ENCODE measurements at regions not wholly inside any gene's neighbourhood (a gene's known extent, or its start where the extent isn't known, plus 50 kb on each side); places are given as distances from the start of the nearest gene placed in this dataset.

DNA sequence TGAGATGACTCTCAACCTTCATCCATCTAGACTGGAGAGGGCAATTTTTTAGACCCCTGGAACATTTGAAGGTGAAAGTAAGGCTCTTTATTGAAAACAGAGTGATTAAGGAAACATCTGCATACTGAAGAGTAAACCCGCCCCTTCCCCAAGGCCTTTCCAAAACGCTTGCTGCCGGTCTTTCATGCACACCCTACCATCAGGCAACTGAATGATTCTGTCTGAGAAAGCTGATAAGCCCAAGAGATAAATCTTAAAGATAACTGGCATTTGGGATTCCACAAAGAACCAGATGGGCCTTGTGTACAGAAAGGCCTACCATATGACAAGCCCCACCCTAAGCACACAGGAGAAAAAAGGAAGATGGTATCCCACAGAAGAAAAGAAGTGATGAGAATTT, 54.4 kb upstream of the PIK3R1 start:
- no peak for DNase-seq

DNA sequence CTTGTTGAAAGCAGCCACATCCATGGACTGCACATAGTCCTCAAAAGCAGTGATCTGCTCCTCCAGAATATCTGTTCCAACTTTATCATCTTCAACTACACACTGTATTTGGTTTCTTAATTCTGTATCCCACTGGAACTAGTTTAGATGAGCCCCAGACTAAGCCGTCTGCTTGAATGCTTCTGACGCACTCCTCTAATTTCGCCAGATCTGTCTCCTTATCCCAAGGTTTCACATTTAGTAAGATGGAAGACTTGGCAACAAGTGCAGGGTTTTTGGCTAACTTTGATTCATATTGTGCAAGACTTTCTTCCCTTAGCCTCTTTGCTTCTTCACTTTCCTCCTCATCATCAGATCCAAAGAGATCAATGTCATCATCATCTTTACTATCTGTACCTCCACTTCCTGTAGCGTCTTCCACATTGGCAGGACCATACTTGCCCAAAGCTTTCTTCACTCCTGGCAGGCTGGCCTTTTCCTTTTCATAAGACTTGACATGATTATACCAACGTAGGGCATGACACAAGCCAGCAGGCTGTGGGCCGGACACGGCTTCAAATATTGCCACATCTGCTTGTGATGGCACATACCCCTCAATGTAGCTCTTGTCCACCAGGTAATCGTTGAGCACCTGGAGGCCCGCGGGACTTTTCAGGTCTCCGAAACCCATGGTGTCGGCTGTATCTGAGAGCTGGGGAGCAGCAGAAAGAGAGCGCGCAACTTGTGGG, 56.2 kb upstream of the PIK3R1 start:
- no peak for DNase-seq

DNA sequence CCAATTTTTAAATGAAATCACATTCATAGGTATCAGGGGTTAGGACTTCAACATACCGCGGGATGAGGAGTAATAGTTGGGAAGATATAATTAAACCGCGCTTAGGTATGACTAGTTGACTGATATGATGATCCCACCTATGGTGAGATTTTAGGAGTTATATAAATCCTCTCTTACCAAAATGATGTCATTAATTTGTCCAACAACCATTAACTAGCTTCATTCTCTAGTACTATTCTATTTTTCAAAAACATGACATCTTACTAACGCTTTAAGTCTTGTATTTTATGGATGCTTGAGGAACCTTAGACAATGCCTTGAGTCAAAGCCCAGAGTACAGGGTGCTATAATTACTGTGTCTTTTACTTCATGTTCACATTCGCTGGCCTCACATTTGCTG, 59.6 kb upstream of the PIK3R1 start:
- no peak for DNase-seq

DNA sequence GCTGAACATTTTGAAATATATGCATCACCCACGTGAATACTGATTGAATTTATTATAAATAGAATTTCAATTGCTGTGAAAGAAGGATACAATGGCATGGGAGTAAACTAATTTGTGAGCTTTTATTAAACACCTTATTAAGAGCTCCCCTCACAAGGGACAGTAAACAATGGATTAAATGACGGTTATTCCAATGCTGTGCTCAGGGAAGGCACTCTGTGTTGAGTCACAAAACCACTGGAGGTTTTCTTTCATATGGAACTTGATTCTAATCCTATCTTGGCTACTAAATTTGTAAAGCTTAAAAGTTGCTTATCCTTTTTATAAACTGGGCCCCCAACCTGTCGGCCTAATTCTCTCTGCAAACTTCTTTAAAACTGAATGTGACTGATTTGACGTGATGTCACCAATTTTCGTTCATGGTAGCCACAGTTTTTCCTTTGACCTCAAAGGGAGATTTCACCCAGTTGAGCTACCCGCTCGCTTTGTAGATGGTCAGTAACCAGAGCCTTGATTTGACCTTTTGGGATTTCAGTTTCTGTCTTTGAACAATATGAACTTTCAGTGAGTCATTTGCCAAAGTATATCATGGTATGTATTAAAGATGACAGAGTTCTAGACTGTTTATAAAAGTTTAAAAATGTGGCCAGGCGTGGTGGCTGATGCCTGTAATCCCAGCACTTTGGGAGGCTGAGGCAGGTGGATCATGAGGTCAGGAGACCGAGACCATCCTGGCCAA, 61.3 kb upstream of the PIK3R1 start:
- no peak for DNase-seq

DNA sequence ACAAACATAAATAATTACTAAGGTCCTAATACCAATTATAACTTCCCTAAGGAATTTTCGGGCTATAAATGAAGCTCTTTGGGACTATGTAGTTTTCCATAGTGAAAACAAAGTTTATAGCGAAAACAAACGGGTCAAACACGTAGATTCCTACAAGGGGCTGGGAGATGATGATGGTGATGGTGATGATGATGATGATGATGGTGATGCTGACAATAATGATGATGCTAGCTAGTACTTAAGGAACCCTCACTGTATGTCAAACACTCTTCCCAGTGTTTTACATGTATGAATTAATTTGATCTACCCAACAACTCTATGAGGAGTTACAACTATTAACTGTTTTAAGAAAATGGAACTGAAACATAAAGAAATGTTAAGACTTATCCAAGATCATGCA, 63.7 kb upstream of the PIK3R1 start:
- no peak for DNase-seq

DNA sequence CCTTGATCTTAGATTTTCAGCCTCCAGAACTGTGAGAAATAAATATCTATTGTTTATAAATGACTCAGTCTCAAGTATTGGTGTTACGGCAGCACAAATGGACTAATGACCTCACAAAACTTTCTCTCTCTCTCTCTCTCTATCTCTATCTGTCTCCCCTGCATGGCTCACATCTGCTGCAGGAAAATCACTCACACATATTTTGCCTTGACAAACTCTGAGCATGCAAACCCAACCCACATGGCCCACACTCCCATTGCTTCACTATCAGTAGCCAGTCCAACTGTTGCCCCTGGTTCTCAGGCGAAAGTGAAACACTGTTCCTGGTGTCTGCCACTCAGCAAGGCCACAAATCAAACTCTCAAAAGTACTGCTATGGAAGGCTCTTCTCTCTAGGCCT, 66.4 kb upstream of the PIK3R1 start:
- no peak for DNase-seq

DNA sequence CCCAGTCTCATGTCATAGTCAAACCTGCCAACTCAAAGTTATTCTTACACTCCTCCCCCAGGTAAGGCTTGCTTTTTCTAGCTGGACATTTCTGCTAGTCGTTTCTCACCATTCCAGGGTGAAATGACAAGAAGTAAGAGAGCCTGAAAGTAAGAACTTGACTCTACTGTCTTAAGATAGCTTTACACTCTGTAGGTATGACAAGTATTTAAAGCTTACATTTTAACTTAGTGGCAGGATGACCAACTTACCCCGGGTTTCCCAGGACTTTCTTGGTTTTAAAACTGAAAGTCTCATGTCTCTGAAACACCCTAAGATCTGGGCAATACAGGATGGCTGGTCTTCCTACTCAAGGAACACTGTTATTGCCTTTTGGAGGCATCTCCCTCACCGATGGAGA, 67.5 kb upstream of the PIK3R1 start:
- DNase-seq = no peak

DNA sequence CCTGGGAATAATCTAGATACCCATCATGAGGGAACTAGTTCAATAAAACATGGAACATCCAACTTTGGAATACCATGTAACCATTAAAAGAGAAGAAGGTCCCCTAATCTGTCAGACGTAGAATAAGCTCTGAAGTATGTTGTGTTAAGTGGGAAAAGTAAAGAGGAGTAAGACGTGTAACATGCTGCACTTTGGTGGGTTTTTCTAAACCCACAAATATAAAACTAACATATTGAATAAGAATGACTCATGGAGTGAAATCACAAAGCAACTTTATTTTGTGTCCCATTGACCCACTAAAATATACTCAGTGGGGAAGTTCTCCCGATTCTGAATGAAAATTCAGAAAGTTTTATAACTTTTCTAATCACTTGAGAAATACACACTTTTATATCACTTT, 67.9 kb upstream of the PIK3R1 start:
- no peak for DNase-seq

DNA sequence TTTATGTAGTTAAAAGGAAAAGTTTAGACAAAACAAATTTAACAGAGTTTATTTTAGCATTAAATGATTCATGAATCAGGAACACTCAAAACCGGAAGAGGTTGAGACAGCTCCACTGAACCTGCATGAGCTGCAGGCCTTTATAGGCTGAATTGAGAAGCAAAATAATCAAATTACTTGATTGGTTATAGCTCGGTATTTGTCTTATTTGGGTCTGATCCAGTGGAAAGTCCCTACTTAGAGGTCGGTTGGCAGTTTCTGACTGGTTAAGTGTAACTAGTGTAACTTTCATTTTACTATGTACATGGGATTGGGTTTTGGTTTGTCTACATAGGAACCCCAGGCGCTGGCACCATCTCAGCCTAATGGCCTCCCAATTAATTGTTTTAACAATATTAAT, 74.1 kb upstream of the PIK3R1 start:
- DNase-seq = no peak

DNA sequence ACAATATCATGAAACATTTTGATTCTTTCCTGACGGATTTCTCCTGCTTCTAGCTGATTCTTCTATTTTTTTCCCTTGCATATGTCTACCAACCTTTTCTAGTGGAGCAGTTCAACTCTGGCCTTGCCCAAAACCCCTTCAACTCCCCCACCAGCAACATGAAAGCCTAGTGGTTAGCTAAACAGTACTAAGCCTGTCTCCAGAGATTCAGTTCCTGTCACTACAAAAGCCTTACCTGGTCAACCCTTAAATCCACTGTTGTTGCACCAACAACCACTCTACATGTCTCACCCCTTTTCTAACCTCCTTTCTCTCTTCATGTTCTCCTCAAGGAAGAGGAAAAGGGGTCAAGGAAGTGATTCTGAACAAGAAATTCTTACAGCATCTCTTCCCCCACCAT, 74.8 kb upstream of the PIK3R1 start:
- DNase-seq = no peak

DNA sequence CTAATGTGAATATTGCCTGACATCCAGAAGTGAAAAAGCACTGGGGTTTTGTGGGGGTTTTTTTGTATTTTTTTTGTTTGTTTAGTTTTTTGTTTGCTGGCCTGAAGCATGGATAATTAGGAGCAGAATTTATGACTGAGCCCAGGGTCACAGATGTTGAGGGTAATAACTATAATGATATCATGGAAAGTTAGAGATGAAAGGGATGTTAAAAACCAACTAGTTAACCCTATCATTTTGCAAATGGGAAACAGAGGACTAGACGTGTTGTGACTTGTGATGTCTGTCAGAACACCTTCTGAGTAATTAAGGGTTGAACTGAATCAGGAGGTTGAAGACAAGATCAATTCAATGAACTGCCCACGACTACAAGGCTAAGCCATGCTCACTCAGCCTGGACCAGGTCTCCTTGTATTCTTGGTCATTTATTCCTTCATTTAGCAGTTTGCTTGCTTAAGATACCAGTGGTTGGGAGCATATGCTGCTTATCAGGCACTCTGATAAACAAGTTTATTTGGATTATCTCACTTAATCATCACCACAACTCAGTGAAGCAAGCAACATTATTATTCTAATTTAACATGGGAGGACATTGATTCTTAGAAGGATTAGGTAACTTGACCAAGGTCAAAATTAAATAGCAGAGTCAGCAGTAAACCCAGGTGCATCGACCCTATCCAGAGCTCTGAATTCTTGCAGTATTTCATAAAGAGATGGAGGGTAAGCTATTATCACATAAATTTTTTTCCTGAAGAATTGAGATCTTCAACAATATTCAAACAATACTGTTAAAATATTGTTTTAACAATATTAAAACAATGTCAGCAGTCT, 75.7 kb upstream of the PIK3R1 start:
- DNase-seq = no peak

DNA sequence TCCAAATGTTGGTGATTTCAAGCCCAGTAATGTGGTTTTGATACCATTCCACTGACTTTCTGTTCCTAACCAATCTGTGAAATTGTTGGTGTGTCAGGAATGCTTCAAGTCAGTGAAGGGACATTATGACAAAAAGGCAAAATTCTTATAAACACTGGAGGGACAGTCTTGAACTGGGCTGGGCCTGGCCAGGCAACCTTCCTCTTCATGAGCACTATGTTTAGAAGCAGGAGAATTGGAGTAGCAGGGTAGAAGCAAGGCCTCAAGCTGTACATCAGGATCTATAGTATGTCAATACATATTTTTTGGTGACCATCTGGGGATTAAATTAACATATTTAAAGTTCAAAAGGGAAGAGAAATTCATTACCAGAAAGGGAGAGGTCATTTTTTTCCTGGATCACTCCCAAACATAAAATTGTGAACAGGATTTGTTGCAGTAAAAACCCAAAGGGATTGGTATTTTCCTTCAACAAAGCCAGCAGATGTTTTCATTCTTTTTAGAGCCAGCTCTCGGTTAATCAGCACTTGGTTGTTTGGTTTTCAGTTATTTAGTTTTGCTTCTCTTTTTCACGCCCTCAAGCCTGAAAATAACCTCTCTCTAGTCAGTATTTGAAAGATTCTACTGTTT, 77.9 kb upstream of the PIK3R1 start:
- DNase-seq = peak; percentile 43

DNA sequence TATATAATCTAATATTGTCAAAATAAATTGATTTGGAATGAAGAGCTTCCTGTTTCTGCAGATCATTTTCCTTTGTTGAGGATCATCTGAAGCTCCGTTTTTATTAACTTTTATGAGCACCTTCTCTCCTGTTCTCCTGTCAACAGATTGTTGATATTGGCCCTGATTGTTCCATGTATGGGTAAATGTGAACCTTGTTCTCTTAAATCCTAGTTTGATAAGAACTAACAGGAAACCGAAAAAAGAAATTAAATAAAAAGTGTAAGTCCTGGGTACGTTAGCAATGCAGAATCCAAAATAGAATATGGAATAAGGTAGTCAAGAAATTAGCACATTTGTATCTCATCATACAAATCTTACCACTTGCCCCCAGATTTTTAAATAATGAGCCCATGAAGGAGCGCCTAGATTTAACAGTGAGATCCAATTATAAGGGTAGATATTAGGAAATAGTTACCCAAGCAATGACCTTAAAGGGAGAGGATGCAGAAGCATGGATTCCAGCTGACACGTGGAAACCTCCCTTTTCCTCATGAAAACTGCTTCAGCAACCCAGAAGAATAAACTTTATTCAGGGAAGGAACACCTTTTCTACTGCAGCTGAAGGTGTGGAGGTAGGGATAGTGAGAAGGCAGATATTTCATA, 80.8 kb upstream of the PIK3R1 start:
- DNase-seq = no peak

DNA sequence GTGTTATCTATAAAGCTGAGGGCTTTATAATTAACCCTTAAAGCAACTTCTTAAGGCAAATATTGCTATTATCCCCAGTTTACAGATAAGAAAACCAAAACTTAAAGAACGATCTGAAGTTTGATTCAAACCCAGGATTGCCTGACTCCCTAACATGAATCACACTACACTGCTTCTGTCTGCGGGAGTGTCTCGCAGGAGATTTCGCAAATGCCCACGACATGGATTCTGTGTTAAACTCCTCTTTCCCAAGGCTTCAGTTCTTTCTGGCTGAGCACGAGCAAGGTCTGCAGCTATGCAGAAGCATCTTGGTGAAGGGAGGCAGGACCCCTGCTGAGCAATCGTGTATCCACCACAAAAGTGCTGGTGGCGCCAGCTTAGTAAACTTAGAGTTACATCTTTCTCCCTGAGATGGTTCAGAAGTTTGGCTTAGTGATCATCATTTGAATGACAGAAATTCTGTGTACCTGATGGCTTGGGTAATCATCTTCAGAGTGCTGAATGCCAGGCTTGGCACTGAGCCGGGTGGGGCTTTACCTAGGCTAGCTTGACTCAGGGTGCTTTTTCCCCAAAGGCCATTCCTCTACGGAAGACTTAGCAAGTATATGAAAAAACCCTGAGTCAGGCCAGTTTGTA, 81.4 kb upstream of the PIK3R1 start:
- no peak for DNase-seq

DNA sequence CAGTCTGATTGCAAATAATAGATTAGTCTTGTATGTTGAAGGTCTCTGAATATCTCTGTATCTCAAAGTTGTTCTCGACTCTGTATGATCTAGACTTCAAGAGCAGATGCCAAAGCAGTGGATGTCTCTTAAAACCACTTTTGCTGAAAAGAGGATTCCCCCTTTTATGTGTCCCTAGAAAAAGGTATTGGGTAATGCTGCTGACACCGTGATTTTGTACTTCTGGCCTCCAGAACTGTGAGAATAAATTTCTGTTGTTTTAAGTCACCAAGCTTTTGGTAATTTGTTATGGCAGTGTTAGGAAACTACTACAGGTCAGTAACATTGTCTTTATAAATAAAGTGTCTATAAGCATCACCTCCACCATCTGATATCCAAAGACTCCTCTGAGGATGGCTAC, 85.3 kb upstream of the PIK3R1 start:
- DNase-seq = no peak

DNA sequence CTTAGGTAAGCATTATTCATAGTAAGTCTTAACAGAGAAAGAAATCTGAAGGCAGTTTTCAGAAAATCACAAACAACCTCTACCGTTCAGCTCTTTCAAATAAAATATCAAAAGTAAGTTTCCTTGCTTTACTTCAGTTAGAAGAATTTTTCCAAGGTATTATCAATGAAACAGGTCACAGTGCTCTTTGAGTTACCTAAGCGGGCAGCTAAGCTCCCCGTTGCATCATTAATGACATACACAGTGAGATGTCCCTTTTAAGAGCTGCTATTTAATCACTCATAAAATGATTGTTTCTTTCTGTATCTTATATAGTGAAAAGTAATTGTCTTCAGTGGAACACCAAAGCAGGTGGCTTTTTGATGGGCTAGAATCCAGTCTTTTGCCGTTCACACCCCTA, 86.2 kb upstream of the PIK3R1 start:
- no peak for DNase-seq

DNA sequence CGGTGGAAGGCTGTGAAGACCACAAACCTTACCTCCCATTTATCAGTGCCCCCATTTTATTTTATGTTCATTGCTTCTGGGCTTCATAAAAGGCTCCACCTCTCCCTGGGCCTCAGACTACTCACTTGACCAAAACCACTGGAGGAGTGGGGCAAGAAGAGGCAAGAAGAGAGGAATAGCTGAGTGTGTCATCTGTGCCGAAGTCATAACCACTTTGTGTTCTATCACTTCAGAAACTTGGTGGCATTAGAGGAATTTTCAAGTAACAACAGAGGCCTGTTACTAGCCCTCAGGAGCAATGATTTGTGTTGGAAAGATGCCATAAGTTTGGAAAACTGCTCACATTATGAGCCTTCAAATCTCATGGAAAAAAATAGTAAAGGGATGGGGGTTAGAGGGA, 88.7 kb upstream of the PIK3R1 start:
- no peak for DNase-seq

DNA sequence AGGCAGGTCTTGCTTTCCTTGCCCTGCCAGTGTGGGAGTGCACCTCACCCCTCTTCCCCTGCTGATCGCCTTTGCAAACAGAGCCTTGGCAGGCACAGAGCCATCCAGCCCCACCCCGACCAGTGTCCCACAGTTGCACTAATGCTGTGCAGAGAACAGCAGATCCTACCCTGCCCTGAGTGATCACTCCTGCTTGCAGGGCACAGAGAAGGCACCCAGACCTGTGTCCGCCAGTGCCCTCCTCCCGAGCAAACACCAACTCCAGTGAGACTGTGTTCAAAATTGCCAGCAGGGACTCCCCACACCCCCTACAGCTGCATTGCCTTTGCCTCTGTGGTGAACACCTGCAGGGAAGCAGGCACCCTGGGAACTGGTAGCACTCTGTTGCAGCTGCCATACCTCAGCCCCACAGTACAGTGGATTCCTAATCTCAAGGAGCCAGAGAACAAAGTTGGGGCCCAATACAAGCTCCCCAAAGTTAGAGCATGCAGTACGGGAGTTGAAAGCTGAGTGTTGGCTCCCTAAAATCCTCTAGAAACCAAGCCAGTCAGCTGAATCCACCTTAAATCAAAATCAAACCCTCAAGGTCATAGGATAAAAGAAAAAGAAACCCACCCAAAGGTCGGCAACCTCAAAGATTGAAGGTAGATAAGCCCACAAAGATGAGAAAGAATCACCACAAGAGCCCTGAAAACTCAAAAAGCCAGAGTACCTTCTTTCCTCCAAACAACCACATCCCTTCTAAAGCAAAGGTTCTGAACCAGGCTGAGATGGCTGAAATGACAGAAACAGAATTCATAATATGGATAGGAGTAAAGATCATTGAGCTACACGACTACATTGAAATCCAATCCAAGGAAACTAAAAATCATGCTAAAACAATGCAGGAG, 92.9 kb upstream of the PIK3R1 start:
- no peak for DNase-seq

DNA sequence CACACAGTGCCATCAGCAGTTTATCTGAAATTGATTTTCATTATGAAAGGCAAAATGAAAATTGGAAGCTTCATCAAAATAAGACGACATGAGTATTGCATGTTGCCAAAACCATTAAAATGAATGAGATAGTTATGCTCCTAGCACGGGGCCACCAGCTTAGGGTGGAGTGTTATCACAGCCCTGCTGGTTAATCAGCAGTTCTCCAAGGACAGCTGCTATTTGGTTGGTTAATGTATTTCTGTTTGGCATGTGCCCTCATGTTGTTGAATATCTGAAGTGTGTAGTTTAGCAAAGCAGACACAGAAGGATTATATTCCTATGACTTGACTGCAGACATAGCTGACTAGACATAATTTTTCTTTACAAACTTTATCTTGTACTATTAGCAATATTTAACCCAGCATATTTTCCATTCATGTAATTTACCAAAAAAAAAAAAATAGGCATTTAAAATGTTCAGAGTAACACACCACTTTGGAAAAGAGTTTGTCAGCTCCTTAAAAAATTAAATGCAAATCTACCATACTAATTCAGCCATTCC, 98.6 kb upstream of the PIK3R1 start:
- no peak for DNase-seq

DNA sequence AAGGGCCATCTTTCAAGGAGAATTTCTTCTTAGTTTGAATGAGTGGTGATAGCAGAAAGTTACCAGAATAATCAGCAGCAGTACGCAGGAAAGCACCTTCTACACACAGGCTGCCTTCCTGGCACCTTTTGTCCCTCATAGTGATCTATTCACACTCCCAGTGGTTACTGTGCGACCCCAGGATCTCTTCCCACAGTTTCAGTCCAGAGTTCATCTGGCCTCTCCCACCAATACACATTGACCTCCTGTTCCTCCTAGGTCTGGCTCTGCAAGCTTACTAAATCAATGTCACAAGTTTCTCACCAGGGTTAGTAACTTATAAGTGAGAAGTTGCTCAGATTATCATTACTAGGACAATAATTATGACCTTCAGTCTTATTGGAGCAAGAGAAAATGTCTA, 99.1 kb upstream of the PIK3R1 start:
- no peak for DNase-seq

DNA sequence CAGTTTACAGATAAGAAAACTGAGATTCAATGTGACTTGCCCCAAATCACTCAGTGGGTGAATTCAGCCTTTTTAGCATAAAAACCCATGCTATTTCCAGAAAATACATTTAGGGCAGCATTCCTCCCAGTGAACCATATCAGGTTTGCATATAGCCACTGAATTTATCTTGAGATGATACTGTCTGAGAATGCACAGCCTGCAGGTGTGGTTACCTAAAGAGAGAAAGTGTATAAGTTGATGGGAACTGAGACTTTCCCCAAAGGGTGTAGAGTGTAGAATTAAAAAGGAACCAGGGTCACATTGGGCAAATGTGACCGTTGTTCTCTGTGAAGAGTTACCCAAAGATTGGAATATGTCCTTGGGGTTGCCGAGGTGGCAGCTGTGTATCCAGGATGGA, 100.0 kb upstream of the PIK3R1 start:
- no peak for DNase-seq
